Stomach (tissue), 8 donors: ENCODE measurements at regions not wholly inside any gene's neighbourhood (a gene's known extent, or its start where the extent isn't known, plus 50 kb on each side); places are given as distances from the start of the nearest gene placed in this dataset.

Experiments
- DNase-seq, 2 donors: peaks; one replicate each; pipeline versions ENCODE4 v3.0.0 to v3.0.0-alpha.2; 2013 to 2019
- H3K27ac ChIP-seq, 5 donors: fragments of 200-600 bp in 4 of 5; sonication (generic) in 4 of 5; one replicate each; pipeline ENCODE4 v1.5.1; 2013 to 2019; ENCODE audit warnings: mild to moderate bottlenecking in 1 of 5, moderate library complexity in 1 of 5
- H3K27me3 ChIP-seq, 3 donors: fragments of 200-600 bp; sonication (generic); one replicate each; pipeline ENCODE4 v1.5.1; 2017 to 2019; ENCODE audit warnings: mixed run types in 1 of 3
- H3K36me3 ChIP-seq, 4 donors: fragments of 200-600 bp; sonication (generic); 1 replicate in 3 of 4; 2 replicates in 1 of 4; pipeline ENCODE4 v1.5.1; 2016 to 2019
- H3K4me1 ChIP-seq, 4 donors: fragments of 200-600 bp; sonication (generic); one replicate each; pipeline ENCODE4 v1.5.1; 2016 to 2019
- H3K4me3 ChIP-seq, 4 donors: fragments of 200-600 bp; sonication (generic) in 3 of 4; one replicate each; pipeline ENCODE4 v1.5.1; 2016 to 2019; ENCODE audit warnings: mild to moderate bottlenecking in 1 of 4
- H3K9me3 ChIP-seq, 4 donors: fragments of 200-600 bp; sonication (generic); one replicate each; pipeline ENCODE4 v1.5.1; 2016 to 2019
- CTCF ChIP-seq, 7 experiments: fragments of 450-650 bp in 4 of 7; fragments of 200-600 bp in 3 of 7; sonication (generic) in 3 of 7; IDR thresholded peaks; one replicate each; pipeline ENCODE4 v1.5.1; 2016 to 2019; ENCODE audit warnings: antibody characterized with exemption in 7 of 7, control low read depth in 2 of 7, mild to moderate bottlenecking in 1 of 7
- EP300 ChIP-seq: sonication (generic); formaldehyde crosslinking; IDR thresholded peaks from one replicate; pipeline ENCODE4 v1.6.1; 2017; ENCODE audit warnings: antibody characterized with exemption
- POLR2A ChIP-seq, 4 donors: fragments of 450-650 bp; IDR thresholded peaks; one replicate each; pipeline ENCODE4 v1.6.1; 2016; ENCODE audit warnings: antibody characterized with exemption in 4 of 4, control low read depth in 2 of 4, mild to moderate bottlenecking in 1 of 4, moderate library complexity in 1 of 4
- POLR2AphosphoS5 ChIP-seq, 3 donors: sonication (generic); formaldehyde crosslinking; IDR thresholded peaks; one replicate each; pipeline ENCODE4 v1.6.1; 2016; ENCODE audit warnings: antibody characterized with exemption in 3 of 3
- WGBS, 5 donors: extraction: QIAGEN DNeasy Blood & Tissue Kit in 3 of 5; methylation state at CpG; one replicate each; pipeline versions ENCODE4 v1.1.5 to v1.1.7; 2013 to 2018; 5-methylcytosine and 5-hydroxymethylcytosine counted together
- intact Hi-C: fragments of 100-400 bp; cut with DNase I; formaldehyde crosslinking; loops from one replicate; pipeline ENCODE4 v1.15.1; 2023; ENCODE audit warnings: low total_unique reads
- donor health status: healthy with polysubstance abuse.
- donor health status: Bipolar disorder and iron deficiency.
- donor health status: healthy.

GRCh38 chr2:190781604-190782198, 98.9 kb upstream of the GLS start:
- Histone ChIP-seq H3K36me3 (no peaks in the 10 kb centered on the region), H3K27ac (no peak overlapping the region), H3K9me3 (peaks cover 0 to 6% (median 2%) of the 10 kb centered on the region in 4 donors), H3K27me3 (no peaks in the 10 kb centered on the region), H3K4me3 (no peak overlapping the region), H3K4me1 (peaks cover 0 to 4% (median 2%) of the 10 kb centered on the region in 4 donors)
- 29 to 43% (median 36%) methylated on average over 4 of the region's 4 CpGs for WGBS, 5 donors
- intact Hi-C loops: no loop called here
- DNase-seq: peak; percentile 35 to 84
- TF ChIP-seq POLR2AphosphoS5 (IDR thresholded peaks at IDR 0.05): no peak
- peak in 5 of 7 experiments; percentile 31 to 59 (median 43) for TF ChIP-seq CTCF (IDR thresholded peaks at IDR 0.05)

GRCh38 chr2:190782264-190782663, 98.4 kb upstream of the GLS start:
- 94 to 100% (median 95%) methylated on average over 2 of the region's 2 CpGs for WGBS, 5 donors
- intact Hi-C loops: no loop called here

GRCh38 chr2:190783513-190784263, 96.9 kb upstream of the GLS start:
- intact Hi-C loops: no loop called here
- TF ChIP-seq POLR2A (IDR thresholded peaks at IDR 0.05): no peak
- no peak for TF ChIP-seq CTCF (IDR thresholded peaks at IDR 0.05)
- TF ChIP-seq POLR2AphosphoS5 (IDR thresholded peaks at IDR 0.05): no peak
- TF ChIP-seq EP300: no peak
- Histone ChIP-seq H3K4me3 (no peak overlapping the region), H3K9me3 (peaks cover 0 to 6% (median 2%) of the 10 kb centered on the region in 4 donors), H3K27ac (no peak overlapping the region), H3K36me3 (no peaks in the 10 kb centered on the region), H3K4me1 (peaks cover 0 to 4% (median 2%) of the 10 kb centered on the region in 4 donors), H3K27me3 (no peaks in the 10 kb centered on the region)
- DNase-seq: no peak
- 93 to 98% (median 96%) methylated on average over 1 of the region's 1 CpG for WGBS, 5 donors

More at GRCh38 chr2:190782264-190782663, 98.4 kb upstream of the GLS start:
- H3K36me3 ChIP-seq: no peaks in the 10 kb centered on the region
- H3K9me3 ChIP-seq: peaks cover 0 to 6% (median 2%) of the 10 kb centered on the region in 4 donors
- peaks cover 0 to 4% (median 2%) of the 10 kb centered on the region in 4 donors for H3K4me1 ChIP-seq
- no peak for DNase-seq
- TF ChIP-seq EP300 (no peak), CTCF (IDR thresholded peaks at IDR 0.05) (no peak), POLR2AphosphoS5 (IDR thresholded peaks at IDR 0.05) (no peak), POLR2A (IDR thresholded peaks at IDR 0.05) (no peak)
- no peak overlapping the region for H3K27ac ChIP-seq
- no peaks in the 10 kb centered on the region for H3K27me3 ChIP-seq
- no peak overlapping the region for H3K4me3 ChIP-seq

GRCh38 chr2:190785334-190785733, 95.3 kb upstream of the GLS start:
- intact Hi-C loops: no loop called here
- Histone ChIP-seq H3K4me1 (peaks cover 0 to 4% (median 2%) of the 10 kb centered on the region in 4 donors), H3K36me3 (no peaks in the 10 kb centered on the region), H3K27me3 (no peaks in the 10 kb centered on the region), H3K27ac (no peak overlapping the region), H3K9me3 (peaks cover 0 to 6% (median 2%) of the 10 kb centered on the region in 4 donors), H3K4me3 (no peak overlapping the region)
- 91 to 98% (median 95%) methylated on average over 2 of the region's 2 CpGs for WGBS, 5 donors
- TF ChIP-seq POLR2A (IDR thresholded peaks at IDR 0.05) (no peak), POLR2AphosphoS5 (IDR thresholded peaks at IDR 0.05) (no peak), EP300 (no peak), CTCF (IDR thresholded peaks at IDR 0.05) (no peak)
- DNase-seq: no peak
